ENCODE measurements at regions not wholly inside any gene's neighbourhood (a gene's known extent, or its start where the extent isn't known, plus 50 kb on each side); places are given as distances from the start of the nearest gene placed in this dataset.

GRCh38 chr5:27571681-27572080 lies 533.3 kb upstream of the CDH9 start:
- no peak for TF ChIP-seq CTCF (IDR thresholded peaks at IDR 0.05; ENCODE audit: extremely low read depth, missing control alignments)
- no peak for DNase-seq (ENCODE audit: low spot score)

GRCh38 chr5:27568811-27569210 lies 530.4 kb upstream of the CDH9 start:
- no peak for TF ChIP-seq CTCF (IDR thresholded peaks at IDR 0.05; ENCODE audit: extremely low read depth, missing control alignments)
- DNase-seq (ENCODE audit: low spot score): no peak

DNA sequence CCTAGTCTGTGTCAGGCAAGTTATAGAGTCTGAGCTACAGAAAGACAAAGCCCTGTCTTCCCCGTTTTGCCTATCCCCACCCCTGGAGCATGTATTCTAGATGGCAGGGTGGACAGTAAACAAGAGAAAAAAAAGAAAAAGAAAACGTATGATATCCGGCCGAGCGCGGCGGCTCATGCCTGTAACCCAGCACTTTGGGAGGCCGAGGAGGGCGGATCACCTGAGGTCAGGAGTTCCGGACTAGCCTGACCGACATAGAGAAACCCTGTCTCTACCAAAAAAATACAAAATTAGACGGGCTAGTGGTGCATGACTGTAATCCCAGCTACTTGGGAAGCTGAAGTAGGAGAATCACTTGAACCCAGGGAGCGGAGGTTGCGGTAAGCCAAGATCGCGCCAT lies 523.0 kb upstream of the CDH9 start:
- DNase-seq (ENCODE audit: low spot score): no peak
- no peak for TF ChIP-seq CTCF (IDR thresholded peaks at IDR 0.05; ENCODE audit: extremely low read depth, missing control alignments)

DNA sequence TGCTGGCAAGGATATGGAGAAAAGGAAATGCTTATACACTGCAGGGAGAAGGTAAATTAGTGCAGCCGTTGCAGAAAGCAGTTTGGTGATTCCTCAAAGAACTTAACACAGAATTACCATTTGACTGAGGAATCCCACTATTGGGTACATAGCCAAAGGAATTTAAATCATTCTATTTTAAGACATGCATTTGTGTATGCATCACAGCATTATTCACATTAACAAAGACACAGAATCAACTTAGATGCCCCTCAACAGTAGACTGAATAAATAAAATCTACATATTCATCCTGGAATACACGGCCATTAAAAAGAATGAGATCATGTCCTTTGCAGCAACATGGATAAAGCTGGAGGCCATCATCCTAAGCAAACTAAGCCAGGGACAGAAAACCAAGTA lies 510.1 kb upstream of the CDH9 start:
- DNase-seq (ENCODE audit: low spot score): no peak
- TF ChIP-seq CTCF (IDR thresholded peaks at IDR 0.05; ENCODE audit: extremely low read depth, missing control alignments): no peak

GRCh38 chr5:27535031-27535557 lies 496.7 kb upstream of the CDH9 start:
- DNase-seq (ENCODE audit: low spot score): no peak

DNA sequence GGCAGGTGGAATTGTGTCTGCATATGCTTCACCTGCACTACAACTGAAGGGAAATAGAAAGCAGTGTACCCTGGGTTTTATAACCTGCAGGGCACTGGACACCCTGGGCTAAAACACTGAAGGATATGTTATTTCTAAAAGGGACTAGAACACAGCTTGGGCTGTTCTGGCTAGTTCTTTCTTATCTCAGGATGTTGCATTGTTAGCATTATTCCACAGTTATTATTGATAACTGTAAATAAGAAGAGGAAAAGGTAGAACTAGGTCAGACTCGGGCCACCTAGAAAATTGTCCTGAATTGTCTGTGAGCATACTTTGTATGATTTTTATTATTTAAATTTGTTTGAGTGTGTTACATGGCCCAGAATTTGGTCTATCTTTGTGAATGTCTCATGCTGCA lies 493.9 kb upstream of the CDH9 start:
- no peak for TF ChIP-seq CTCF (IDR thresholded peaks at IDR 0.05; ENCODE audit: extremely low read depth, missing control alignments)
- no peak for DNase-seq (ENCODE audit: low spot score)

More at GRCh38 chr5:27535031-27535557, 496.7 kb upstream of the CDH9 start:
- TF ChIP-seq CTCF (IDR thresholded peaks at IDR 0.05; ENCODE audit: extremely low read depth, missing control alignments): no peak

GRCh38 chr5:27524515-27524914 lies 486.1 kb upstream of the CDH9 start:
- no peak for TF ChIP-seq CTCF (IDR thresholded peaks at IDR 0.05; ENCODE audit: extremely low read depth, missing control alignments)
- no peak for DNase-seq (ENCODE audit: low spot score)
